ENCODE measurements at regions not wholly inside any gene's neighbourhood (a gene's known extent, or its start where the extent isn't known, plus 50 kb on each side); places are given as distances from the start of the nearest gene placed in this dataset.
"Not testable (repeated sequence)": the region's sequence is repeated elsewhere in the genome, so short reads cannot be mapped to it uniquely, and the experiment has no call there.

GRCh38 chr4:31189938-31190337, 469.8 kb downstream of the PCDH7 start:
- TF ChIP-seq, protein P1, sequence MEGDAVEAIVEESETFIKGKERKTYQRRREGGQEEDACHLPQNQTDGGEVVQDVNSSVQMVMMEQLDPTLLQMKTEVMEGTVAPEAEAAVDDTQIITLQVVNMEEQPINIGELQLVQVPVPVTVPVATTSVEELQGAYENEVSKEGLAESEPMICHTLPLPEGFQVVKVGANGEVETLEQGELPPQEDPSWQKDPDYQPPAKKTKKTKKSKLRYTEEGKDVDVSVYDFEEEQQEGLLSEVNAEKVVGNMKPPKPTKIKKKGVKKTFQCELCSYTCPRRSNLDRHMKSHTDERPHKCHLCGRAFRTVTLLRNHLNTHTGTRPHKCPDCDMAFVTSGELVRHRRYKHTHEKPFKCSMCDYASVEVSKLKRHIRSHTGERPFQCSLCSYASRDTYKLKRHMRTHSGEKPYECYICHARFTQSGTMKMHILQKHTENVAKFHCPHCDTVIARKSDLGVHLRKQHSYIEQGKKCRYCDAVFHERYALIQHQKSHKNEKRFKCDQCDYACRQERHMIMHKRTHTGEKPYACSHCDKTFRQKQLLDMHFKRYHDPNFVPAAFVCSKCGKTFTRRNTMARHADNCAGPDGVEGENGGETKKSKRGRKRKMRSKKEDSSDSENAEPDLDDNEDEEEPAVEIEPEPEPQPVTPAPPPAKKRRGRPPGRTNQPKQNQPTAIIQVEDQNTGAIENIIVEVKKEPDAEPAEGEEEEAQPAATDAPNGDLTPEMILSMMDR (conservative IDR thresholded peaks at IDR 0.05; ENCODE audit: low read depth, low read length), result no peak
- no peak overlapping the region for H3K4me3 ChIP-seq (ENCODE audit: low read depth, low read length)
- no peak for DNase-seq (ENCODE audit: low read depth)

DNA sequence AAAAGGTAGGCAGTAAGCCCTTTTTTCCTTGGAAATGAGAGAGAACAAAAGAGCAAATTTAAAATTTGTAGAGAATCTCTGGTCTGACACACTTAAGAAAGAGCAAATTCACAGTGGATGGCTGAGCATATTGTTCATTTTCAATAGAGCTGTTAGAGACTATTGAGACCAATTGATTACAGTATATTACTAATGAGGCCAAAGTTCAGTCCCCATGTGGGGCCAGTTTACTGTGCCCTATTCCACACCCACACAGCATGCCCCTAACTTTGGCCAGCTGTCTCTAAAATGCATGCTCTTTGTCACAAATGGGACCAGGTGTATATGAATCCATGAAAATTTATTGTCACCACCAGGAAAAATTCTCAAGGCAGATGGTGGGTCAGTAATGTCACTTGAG, 470.5 kb downstream of the PCDH7 start:
- TF ChIP-seq, protein P1 (conservative IDR thresholded peaks at IDR 0.05; ENCODE audit: low read depth, low read length), result no peak
- no peak overlapping the region for H3K4me3 ChIP-seq (ENCODE audit: low read depth, low read length)
- DNase-seq (ENCODE audit: low read depth), result no peak

GRCh38 chr4:31192341-31192740, 472.2 kb downstream of the PCDH7 start:
- TF ChIP-seq, protein P1 (conservative IDR thresholded peaks at IDR 0.05; ENCODE audit: low read depth, low read length), result no peak
- no peak for DNase-seq (ENCODE audit: low read depth)
- no peak overlapping the region for H3K4me3 ChIP-seq (ENCODE audit: low read depth, low read length)

DNA sequence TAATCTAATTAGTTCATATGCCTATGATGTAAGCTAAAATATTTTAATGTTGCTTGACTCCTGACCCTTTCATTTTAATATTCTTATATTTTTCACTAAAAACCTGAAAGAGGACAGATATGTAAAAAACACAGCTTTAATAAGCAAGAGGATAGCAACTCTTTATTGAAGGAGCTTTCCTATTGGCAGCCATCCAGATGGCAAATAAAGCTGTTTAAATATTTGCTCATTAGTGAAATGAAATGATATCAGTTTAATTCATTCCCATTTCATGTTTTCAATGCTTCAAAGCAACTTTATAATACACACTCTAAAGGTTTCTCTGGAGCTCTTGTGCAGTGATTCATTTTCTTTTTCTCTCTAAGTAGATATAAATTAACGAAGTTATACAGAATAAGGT, 473.4 kb downstream of the PCDH7 start:
- DNase-seq (ENCODE audit: low read depth), result no peak
- TF ChIP-seq, protein P1 (conservative IDR thresholded peaks at IDR 0.05; ENCODE audit: low read depth, low read length), result no peak
- H3K4me3 ChIP-seq (ENCODE audit: low read depth, low read length), result no peak overlapping the region

DNA sequence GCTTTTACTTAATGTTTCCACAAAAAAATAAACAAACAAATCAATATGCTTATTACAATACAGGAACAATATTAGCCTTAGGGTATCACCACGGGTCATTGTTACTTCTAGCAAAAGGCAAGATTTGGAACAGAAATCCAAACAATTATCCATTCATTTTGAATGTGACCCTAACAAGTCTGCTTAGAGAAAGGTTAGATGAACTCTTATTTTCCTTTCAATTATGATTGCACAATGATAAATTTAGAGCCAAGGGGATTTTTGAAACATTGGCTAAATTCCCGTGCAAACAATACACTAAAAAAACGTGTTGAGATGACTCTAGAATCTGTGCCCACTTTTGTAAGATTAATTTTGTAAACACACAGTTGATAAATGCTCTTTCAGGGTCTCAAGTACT, 474.7 kb downstream of the PCDH7 start:
- no peak overlapping the region for H3K4me3 ChIP-seq (ENCODE audit: low read depth, low read length)
- no peak for DNase-seq (ENCODE audit: low read depth)
- TF ChIP-seq, protein P1 (conservative IDR thresholded peaks at IDR 0.05; ENCODE audit: low read depth, low read length), result no peak

DNA sequence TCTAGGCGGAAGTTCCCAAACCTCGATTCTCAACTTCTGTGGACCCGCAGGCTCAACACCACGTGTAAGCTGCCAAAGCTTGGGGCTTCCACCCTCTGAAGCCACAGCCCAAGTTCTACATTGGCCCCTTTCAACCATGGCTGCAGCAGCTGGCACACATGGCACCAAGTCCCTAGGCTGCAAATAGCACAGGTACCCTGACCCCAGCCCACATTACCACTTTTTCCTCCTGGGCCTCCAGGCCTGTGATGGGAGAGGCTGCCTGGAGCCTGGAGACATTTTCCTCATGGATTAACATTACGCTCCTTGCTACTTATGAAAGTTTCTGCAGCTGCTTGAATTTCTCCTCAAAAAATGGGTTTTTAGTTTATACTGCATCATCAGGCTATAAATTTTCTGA, 479.5 kb downstream of the PCDH7 start:
- TF ChIP-seq, protein P1 (conservative IDR thresholded peaks at IDR 0.05; ENCODE audit: low read depth, low read length), result no peak
- DNase-seq (ENCODE audit: low read depth), result no peak
- H3K4me3 ChIP-seq (ENCODE audit: low read depth, low read length), result no peak overlapping the region

DNA sequence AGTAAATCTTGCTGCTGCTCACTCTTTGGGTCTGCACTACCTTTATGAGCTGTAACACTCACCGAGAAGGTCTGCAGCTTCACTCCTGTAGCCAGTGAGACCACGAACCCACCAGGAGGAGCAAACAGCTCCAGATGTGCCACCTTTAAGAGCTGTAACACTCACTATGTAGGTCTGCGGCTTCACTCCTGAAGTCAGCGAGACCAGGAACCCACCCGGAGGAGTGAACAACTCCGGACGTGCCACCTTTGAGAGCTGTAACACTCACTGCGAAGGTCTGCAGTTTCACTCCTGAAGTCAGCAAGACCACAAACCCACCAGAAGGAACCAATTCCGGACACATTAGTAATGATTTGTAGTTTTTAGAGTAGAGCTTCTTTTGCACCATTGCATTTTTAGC, 481.9 kb downstream of the PCDH7 start:
- DNase-seq (ENCODE audit: low read depth); H3K4me3 ChIP-seq (ENCODE audit: low read depth, low read length): not testable (repeated sequence)

- H3K4me3 ChIP-seq (ENCODE audit: low read depth, low read length), result no peak overlapping the region
- DNase-seq (ENCODE audit: low read depth), result no peak
- TF ChIP-seq, protein P1 (conservative IDR thresholded peaks at IDR 0.05; ENCODE audit: low read depth, low read length), result no peak
Measured at GRCh38 chr4:31204874-31205273, 484.7 kb downstream of the PCDH7 start.
